Hepatocyte (in vitro differentiated cells): ENCODE measurements at regions not wholly inside any gene's neighbourhood (a gene's known extent, or its start where the extent isn't known, plus 50 kb on each side); places are given as distances from the start of the nearest gene placed in this dataset.

Source experiments
- CTCF ChIP-seq: fragments of 200-600 bp; sonication (generic); IDR thresholded peaks from 2 replicates; pipeline ENCODE4 v1.5.1; 2016; ENCODE audit warnings: antibody characterized with exemption, mild to moderate bottlenecking; ENCODE audit not compliant: poor library complexity
- EZH2phosphoT487 ChIP-seq: fragments of 200-600 bp; sonication (generic); IDR thresholded peaks from one replicate; pipeline ENCODE4 v1.6.1; 2018; ENCODE audit warnings: antibody characterized with exemption, mild to moderate bottlenecking, low read depth, moderate library complexity; ENCODE audit not compliant: unreplicated experiment, severe bottlenecking

- TF ChIP-seq CTCF: no peak
- TF ChIP-seq EZH2phosphoT487: no peak
These were observed 138.2 kb upstream of the PKDCC start for GRCh38 chr2:41909584-41909983.
